Neural cell (in vitro differentiated cells): ENCODE measurements at regions not wholly inside any gene's neighbourhood (a gene's known extent, or its start where the extent isn't known, plus 50 kb on each side); places are given as distances from the start of the nearest gene placed in this dataset.

ENCODE experiments used
- H2AFZ ChIP-seq: fragments of 200-600, 300-800 bp; sonication (generic), shearing (Covaris generic); 2 replicates; pipeline ENCODE4 v1.6.0; 2014; ENCODE audit warnings: low read depth, mild to moderate bottlenecking, antibody characterized with exemption, low read length, moderate library complexity
- H3F3A ChIP-seq: fragments of 200-600 bp; shearing (Covaris generic); 2 replicates; pipeline ENCODE4 v1.6.1; 2016; ENCODE audit warnings: mild to moderate bottlenecking, moderate library complexity, mixed read lengths, antibody characterized with exemption, low read length; ENCODE audit not compliant: insufficient read depth, poor library complexity, severe bottlenecking
- H3K27ac ChIP-seq: fragments of 200-600, 300-800 bp; sonication (generic), shearing (Covaris generic); 2 replicates; pipeline ENCODE4 v1.5.1; 2014; ENCODE audit warnings: mild to moderate bottlenecking, low read length, moderate library complexity
- H3K27me3 ChIP-seq: fragments of 300-800, 200-600 bp; sonication (generic), shearing (Covaris generic); 2 replicates; pipeline ENCODE4 v1.6.0; 2014; ENCODE audit warnings: mild to moderate bottlenecking, low read depth, low read length, moderate library complexity; ENCODE audit not compliant: insufficient read depth
- H3K36me3 ChIP-seq: fragments of 300-800, 200-600 bp; sonication (generic), shearing (Covaris generic); 2 replicates; pipeline ENCODE4 v1.5.1; 2014; ENCODE audit warnings: mild to moderate bottlenecking, antibody characterized with exemption, low read length, moderate library complexity; ENCODE audit not compliant: insufficient read depth
- H3K4me2 ChIP-seq: fragments of 300-800, 200-600 bp; sonication (generic), shearing (Covaris generic); 2 replicates; pipeline ENCODE4 v1.6.0; 2014; ENCODE audit warnings: mild to moderate bottlenecking, low read length
- H3K4me3 ChIP-seq: fragments of 300-800, 200-600 bp; sonication (generic), shearing (Covaris generic); 2 replicates; pipeline ENCODE4 v1.5.1; 2014; ENCODE audit warnings: mild to moderate bottlenecking, low read length, moderate library complexity
- H3K79me2 ChIP-seq: fragments of 200-600 bp; shearing (Covaris generic); replicated peaks from 2 replicates; pipeline ENCODE4 v1.6.0; 2014; ENCODE audit warnings: mild to moderate bottlenecking, low read length, moderate library complexity; ENCODE audit not compliant: insufficient read depth
- H3K9ac ChIP-seq: fragments of 300-800, 200-600 bp; sonication (generic), shearing (Covaris generic); 2 replicates; pipeline ENCODE4 v1.6.1; 2016; ENCODE audit warnings: mild to moderate bottlenecking, low read length, mixed read lengths
- H3K9me2 ChIP-seq: fragments of 200-600 bp; shearing (Covaris generic); 2 replicates; pipeline ENCODE4 v1.6.1; 2016; ENCODE audit warnings: mild to moderate bottlenecking, low read length, mixed read lengths; ENCODE audit not compliant: insufficient read depth
- H3K9me3 ChIP-seq: fragments of 200-600, 300-800 bp; sonication (generic), shearing (Covaris generic); 2 replicates; pipeline ENCODE4 v1.6.1; 2016; ENCODE audit warnings: mild to moderate bottlenecking, mixed run types, low read length, moderate library complexity, mixed read lengths
- H4K20me1 ChIP-seq: fragments of 200-600 bp; shearing (Covaris generic); 2 replicates; pipeline ENCODE4 v1.6.1; 2016; ENCODE audit warnings: mild to moderate bottlenecking, mixed run types; ENCODE audit not compliant: insufficient read depth
- CTCF ChIP-seq: fragments of 450-650 bp; IDR thresholded peaks from 2 replicates; pipeline ENCODE4 v1.5.1; 2014; ENCODE audit warnings: antibody characterized with exemption, mild to moderate bottlenecking, moderate library complexity; ENCODE audit not compliant: poor library complexity, severe bottlenecking
- EP300 ChIP-seq: fragments of 450-650 bp; conservative IDR thresholded peaks from 2 replicates; pipeline ENCODE4 v1.6.1; 2014; ENCODE audit warnings: antibody characterized with exemption, mild to moderate bottlenecking, moderate library complexity; ENCODE audit not compliant: poor library complexity, severe bottlenecking
- EZH2 ChIP-seq: fragments of 200-600, 300-800 bp; shearing (Covaris generic), sonication (generic); IDR thresholded peaks from 2 replicates; pipeline ENCODE4 v1.6.1; 2014; ENCODE audit warnings: antibody characterized with exemption, low read length, borderline replicate concordance, mild to moderate bottlenecking; ENCODE audit not compliant: insufficient read depth, poor library complexity, severe bottlenecking
- MXI1 ChIP-seq: fragments of 450-650 bp; conservative IDR thresholded peaks from 2 replicates; pipeline ENCODE4 v1.6.1; 2014; ENCODE audit warnings: antibody characterized with exemption, mild to moderate bottlenecking; ENCODE audit not compliant: poor library complexity, severe bottlenecking
- POLR2AphosphoS5 ChIP-seq: IDR thresholded peaks from 2 replicates; pipeline ENCODE4 v1.6.1; 2012
- RAD21 ChIP-seq: fragments of 450-650 bp; conservative IDR thresholded peaks from 2 replicates; pipeline ENCODE4 v1.6.1; 2014; ENCODE audit warnings: antibody characterized with exemption, mild to moderate bottlenecking, moderate library complexity
- SMC3 ChIP-seq: fragments of 450-650 bp; conservative IDR thresholded peaks from 2 replicates; pipeline ENCODE4 v1.6.1; 2014; ENCODE audit warnings: antibody characterized with exemption, mild to moderate bottlenecking, moderate library complexity; ENCODE audit not compliant: poor library complexity
- TAF1 ChIP-seq: IDR thresholded peaks from 2 replicates; pipeline ENCODE4 v1.6.1; 2012; ENCODE audit warnings: low read depth
- TF ChIP-seq, protein P1 (sequence below): IDR thresholded peaks from 2 replicates; pipeline ENCODE4 v1.6.1; 2012; ENCODE audit warnings: borderline replicate concordance

DNA sequence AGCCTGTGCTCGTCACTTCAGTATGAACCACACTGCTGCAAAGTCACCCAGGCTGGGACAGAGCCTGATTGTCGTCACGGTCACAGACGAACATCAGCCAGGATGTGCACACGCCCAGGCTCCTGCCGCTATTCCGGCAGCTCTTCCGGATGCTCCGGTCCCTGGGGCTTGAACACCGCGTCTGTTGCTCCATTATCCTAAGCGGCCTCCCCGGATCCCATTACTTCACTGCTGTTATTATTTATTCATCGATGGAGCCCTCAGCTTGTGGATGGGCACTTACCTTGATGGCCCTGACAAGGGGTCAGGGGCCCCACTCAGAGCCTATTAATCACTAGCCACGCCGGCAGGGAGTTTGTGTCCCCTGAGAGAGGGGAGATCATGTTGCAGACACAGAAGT, 120.8 kb upstream of the PCBD1 start:
- H3K27ac ChIP-seq, result no peak overlapping the region
- no peaks in the 10 kb centered on the region for H3K9me3 ChIP-seq
- no peaks in the 10 kb centered on the region for H3K27me3 ChIP-seq
- H3K4me3 ChIP-seq, result no peak overlapping the region
- H2AFZ ChIP-seq, result no peak overlapping the region
- H4K20me1 ChIP-seq, result no peaks in the 10 kb centered on the region
- no peak overlapping the region for H3K4me2 ChIP-seq
- TF ChIP-seq TAF1, result no peak
- no peak for TF ChIP-seq CTCF
- TF ChIP-seq EP300, result no peak
- TF ChIP-seq, protein P1, sequence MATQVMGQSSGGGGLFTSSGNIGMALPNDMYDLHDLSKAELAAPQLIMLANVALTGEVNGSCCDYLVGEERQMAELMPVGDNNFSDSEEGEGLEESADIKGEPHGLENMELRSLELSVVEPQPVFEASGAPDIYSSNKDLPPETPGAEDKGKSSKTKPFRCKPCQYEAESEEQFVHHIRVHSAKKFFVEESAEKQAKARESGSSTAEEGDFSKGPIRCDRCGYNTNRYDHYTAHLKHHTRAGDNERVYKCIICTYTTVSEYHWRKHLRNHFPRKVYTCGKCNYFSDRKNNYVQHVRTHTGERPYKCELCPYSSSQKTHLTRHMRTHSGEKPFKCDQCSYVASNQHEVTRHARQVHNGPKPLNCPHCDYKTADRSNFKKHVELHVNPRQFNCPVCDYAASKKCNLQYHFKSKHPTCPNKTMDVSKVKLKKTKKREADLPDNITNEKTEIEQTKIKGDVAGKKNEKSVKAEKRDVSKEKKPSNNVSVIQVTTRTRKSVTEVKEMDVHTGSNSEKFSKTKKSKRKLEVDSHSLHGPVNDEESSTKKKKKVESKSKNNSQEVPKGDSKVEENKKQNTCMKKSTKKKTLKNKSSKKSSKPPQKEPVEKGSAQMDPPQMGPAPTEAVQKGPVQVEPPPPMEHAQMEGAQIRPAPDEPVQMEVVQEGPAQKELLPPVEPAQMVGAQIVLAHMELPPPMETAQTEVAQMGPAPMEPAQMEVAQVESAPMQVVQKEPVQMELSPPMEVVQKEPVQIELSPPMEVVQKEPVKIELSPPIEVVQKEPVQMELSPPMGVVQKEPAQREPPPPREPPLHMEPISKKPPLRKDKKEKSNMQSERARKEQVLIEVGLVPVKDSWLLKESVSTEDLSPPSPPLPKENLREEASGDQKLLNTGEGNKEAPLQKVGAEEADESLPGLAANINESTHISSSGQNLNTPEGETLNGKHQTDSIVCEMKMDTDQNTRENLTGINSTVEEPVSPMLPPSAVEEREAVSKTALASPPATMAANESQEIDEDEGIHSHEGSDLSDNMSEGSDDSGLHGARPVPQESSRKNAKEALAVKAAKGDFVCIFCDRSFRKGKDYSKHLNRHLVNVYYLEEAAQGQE, result no peak
- TF ChIP-seq SMC3, result no peak
- no peak for TF ChIP-seq POLR2AphosphoS5
- no peak for TF ChIP-seq RAD21
- no peak for TF ChIP-seq EZH2
- TF ChIP-seq MXI1, result no peak
- H3K9me2 ChIP-seq, result no peaks in the 10 kb centered on the region
- no peaks in the 10 kb centered on the region for H3K36me3 ChIP-seq
- H3F3A ChIP-seq, result no peaks in the 10 kb centered on the region
- H3K79me2 ChIP-seq, result no peaks in the 10 kb centered on the region
- H3K9ac ChIP-seq, result no peak overlapping the region

DNA sequence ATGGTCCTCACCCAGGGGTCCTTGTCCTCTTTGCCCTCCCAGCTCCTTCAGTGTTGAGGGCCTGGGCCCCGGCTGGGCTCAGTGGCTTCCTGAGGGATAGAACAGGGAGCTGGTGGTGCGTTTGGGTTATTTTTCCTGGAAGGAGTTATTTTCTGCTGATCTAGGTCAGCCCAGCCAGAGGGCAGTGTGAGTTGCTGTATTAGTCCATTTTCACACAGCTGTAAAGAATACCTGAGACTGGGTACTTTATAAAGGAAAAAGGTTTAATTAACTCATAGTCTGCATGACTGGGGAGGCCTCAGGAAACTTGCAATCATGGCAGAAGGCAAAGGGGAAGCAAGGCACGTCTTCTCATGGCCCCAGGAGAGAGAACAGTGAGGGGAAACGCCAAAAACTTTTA, 122.4 kb upstream of the PCBD1 start:
- Histone ChIP-seq H2AFZ (no peak overlapping the region), H3K27ac (no peak overlapping the region), H3K36me3 (no peaks in the 10 kb centered on the region), H3K79me2 (no peaks in the 10 kb centered on the region), H3K4me2 (no peak overlapping the region), H3K9ac (no peak overlapping the region), H3K9me3 (no peaks in the 10 kb centered on the region), H3K4me3 (no peak overlapping the region), H3K9me2 (no peaks in the 10 kb centered on the region), H3F3A (no peaks in the 10 kb centered on the region), H3K27me3 (no peaks in the 10 kb centered on the region), H4K20me1 (no peaks in the 10 kb centered on the region)
- peak; percentile 58 for TF ChIP-seq SMC3
- TF ChIP-seq CTCF, result peak; percentile 44
- TF ChIP-seq, protein P1, result no peak
- no peak for TF ChIP-seq TAF1
- peak; percentile 54 for TF ChIP-seq RAD21
